Fibroblast of mammary gland (primary cell): ENCODE measurements at regions not wholly inside any gene's neighbourhood (a gene's known extent, or its start where the extent isn't known, plus 50 kb on each side); places are given as distances from the start of the nearest gene placed in this dataset.

ENCODE experiments used
- DNase-seq: peaks from one replicate; pipeline ENCODE4 v3.0.0-alpha.2; 2010; ENCODE audit warnings: low read depth
- H3K4me3 ChIP-seq: 2 replicates; pipeline ENCODE4 v1.5.1; 2011; ENCODE audit warnings: low read depth, mild to moderate bottlenecking, low read length, moderate library complexity; ENCODE audit not compliant: control insufficient read depth
- TF ChIP-seq, protein P1 (sequence below): conservative IDR thresholded peaks from 2 replicates; pipeline ENCODE4 v1.5.1; 2011; ENCODE audit warnings: low read depth, low read length, inconsistent platforms; ENCODE audit not compliant: control insufficient read depth, insufficient read depth

- peak; percentile 7 for DNase-seq
- no peak overlapping the region for H3K4me3 ChIP-seq
- TF ChIP-seq, protein P1, sequence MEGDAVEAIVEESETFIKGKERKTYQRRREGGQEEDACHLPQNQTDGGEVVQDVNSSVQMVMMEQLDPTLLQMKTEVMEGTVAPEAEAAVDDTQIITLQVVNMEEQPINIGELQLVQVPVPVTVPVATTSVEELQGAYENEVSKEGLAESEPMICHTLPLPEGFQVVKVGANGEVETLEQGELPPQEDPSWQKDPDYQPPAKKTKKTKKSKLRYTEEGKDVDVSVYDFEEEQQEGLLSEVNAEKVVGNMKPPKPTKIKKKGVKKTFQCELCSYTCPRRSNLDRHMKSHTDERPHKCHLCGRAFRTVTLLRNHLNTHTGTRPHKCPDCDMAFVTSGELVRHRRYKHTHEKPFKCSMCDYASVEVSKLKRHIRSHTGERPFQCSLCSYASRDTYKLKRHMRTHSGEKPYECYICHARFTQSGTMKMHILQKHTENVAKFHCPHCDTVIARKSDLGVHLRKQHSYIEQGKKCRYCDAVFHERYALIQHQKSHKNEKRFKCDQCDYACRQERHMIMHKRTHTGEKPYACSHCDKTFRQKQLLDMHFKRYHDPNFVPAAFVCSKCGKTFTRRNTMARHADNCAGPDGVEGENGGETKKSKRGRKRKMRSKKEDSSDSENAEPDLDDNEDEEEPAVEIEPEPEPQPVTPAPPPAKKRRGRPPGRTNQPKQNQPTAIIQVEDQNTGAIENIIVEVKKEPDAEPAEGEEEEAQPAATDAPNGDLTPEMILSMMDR, result no peak
These were observed 300.9 kb downstream of the PYDC2 start for GRCh38 chr3:191761906-191762305.

GRCh38 chr3:191762323-191762960, 301.5 kb downstream of the PYDC2 start:
- peak; percentile 79 for DNase-seq
- no peak overlapping the region for H3K4me3 ChIP-seq
- TF ChIP-seq, protein P1, result no peak

GRCh38 chr3:191768421-191768820, 307.5 kb downstream of the PYDC2 start:
- no peak for DNase-seq
- TF ChIP-seq, protein P1, result peak; percentile 1
- H3K4me3 ChIP-seq, result no peak overlapping the region

DNA sequence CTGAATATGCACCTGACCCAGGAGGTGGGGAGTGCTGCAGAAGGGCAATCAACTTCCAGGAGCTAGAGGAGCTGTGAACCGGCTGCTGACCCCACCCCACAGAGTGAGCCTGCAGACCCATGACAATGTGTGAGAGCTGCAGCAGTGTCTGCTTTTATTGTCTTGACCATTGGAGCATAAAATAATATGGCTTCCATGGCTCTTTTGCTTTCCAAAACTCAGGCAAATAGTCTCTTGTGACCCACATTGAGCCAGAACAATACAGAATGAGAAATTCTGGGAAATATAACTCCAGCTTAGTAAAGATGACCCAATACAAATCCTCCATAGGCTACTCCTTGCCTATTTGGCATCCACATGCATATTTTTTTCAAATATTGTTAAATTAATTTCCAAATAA, 309.6 kb downstream of the PYDC2 start:
- DNase-seq, result no peak
- H3K4me3 ChIP-seq, result no peak overlapping the region
- TF ChIP-seq, protein P1, result no peak

GRCh38 chr3:191774485-191774884, 313.5 kb downstream of the PYDC2 start:
- TF ChIP-seq, protein P1, result no peak
- H3K4me3 ChIP-seq, result no peak overlapping the region
- DNase-seq, result peak; percentile 93

- peak; percentile 48 for DNase-seq
- no peak overlapping the region for H3K4me3 ChIP-seq
- TF ChIP-seq, protein P1, result no peak
These were observed 314.7 kb downstream of the PYDC2 start for GRCh38 chr3:191775451-191776233.
